Neural progenitor cell (in vitro differentiated cells): ENCODE measurements at regions not wholly inside any gene's neighbourhood (a gene's known extent, or its start where the extent isn't known, plus 50 kb on each side); places are given as distances from the start of the nearest gene placed in this dataset.

Experiments
- CTCF ChIP-seq: fragments of 200-600 bp; sonication (generic); IDR thresholded peaks from 2 replicates; pipeline ENCODE4 v1.5.1; 2017; ENCODE audit warnings: antibody characterized with exemption, mild to moderate bottlenecking
- EZH2 ChIP-seq: fragments of 200-600 bp; sonication (generic); IDR thresholded peaks from 2 replicates; pipeline ENCODE4 v1.6.1; 2017; ENCODE audit warnings: antibody characterized with exemption, mild to moderate bottlenecking, moderate library complexity

GRCh38 chr6:148614602-148615001 is 132.2 kb upstream of the UST start:
- TF ChIP-seq CTCF (no peak), EZH2 (no peak)
